Epithelial cell of esophagus (primary cell): ENCODE measurements at regions not wholly inside any gene's neighbourhood (a gene's known extent, or its start where the extent isn't known, plus 50 kb on each side); places are given as distances from the start of the nearest gene placed in this dataset.
"Not testable (repeated sequence)": the region's sequence is repeated elsewhere in the genome, so short reads cannot be mapped to it uniquely, and the experiment has no call there.

Experiments used
- DNase-seq: peaks from one replicate; pipeline ENCODE4 v3.0.0; 2010; ENCODE audit warnings: low read depth
- H3K4me3 ChIP-seq: 2 replicates; pipeline ENCODE4 v1.5.1; 2011; ENCODE audit warnings: mild to moderate bottlenecking, low read length, control low read depth
- CTCF ChIP-seq: IDR thresholded peaks from 2 replicates; pipeline ENCODE4 v1.5.1; 2011; ENCODE audit warnings: low read depth, mild to moderate bottlenecking, low read length, control low read depth, inconsistent platforms; ENCODE audit not compliant: insufficient read depth; ENCODE audit errors: missing control alignments

- no peak for DNase-seq
- H3K4me3 ChIP-seq, result no peak overlapping the region
- no peak for TF ChIP-seq CTCF
Measured at GRCh38 chr5:3325972-3326840, 269.4 kb upstream of the IRX1 start.

GRCh38 chr5:3325201-3325971 is 270.2 kb upstream of the IRX1 start:
- no peak overlapping the region for H3K4me3 ChIP-seq
- TF ChIP-seq CTCF, result no peak
- DNase-seq, result peak; percentile 3

GRCh38 chr5:3324421-3325101 is 271.1 kb upstream of the IRX1 start:
- TF ChIP-seq CTCF, result no peak
- H3K4me3 ChIP-seq, result no peak overlapping the region
- DNase-seq, result no peak

- H3K4me3 ChIP-seq, DNase-seq: not testable (repeated sequence)
Measured at GRCh38 chr5:3323966-3324365, 271.7 kb upstream of the IRX1 start.

- TF ChIP-seq CTCF, result no peak
- DNase-seq, result no peak
- no peak overlapping the region for H3K4me3 ChIP-seq
Measured at GRCh38 chr5:3323144-3323543, 272.5 kb upstream of the IRX1 start.

GRCh38 chr5:3322642-3323041 is 273.0 kb upstream of the IRX1 start:
- TF ChIP-seq CTCF, result no peak
- DNase-seq, result no peak
- no peak overlapping the region for H3K4me3 ChIP-seq

GRCh38 chr5:3321923-3322322 is 273.7 kb upstream of the IRX1 start:
- DNase-seq, result no peak
- H3K4me3 ChIP-seq, result no peak overlapping the region
- TF ChIP-seq CTCF, result no peak
